SK-N-SH (cell line): ENCODE measurements at regions not wholly inside any gene's neighbourhood (a gene's known extent, or its start where the extent isn't known, plus 50 kb on each side); places are given as distances from the start of the nearest gene placed in this dataset.
A peak's percentile ranks its signal among the peaks of the same experiment; 100 is the strongest.
"Not testable (repeated sequence)": the region's sequence is repeated elsewhere in the genome, so short reads cannot be mapped to it uniquely, and the experiment has no call there.

Source experiments
- CTCF ChIA-PET: fragments of 300-600, 350-600 bp; formaldehyde crosslinking; extraction: SDS; loops from one replicate; lab custom pipeline; 2021; lab: Yijun Ruan, JAX
- POLR2A ChIA-PET: fragments of 350-600 bp; sonication (Branson Sonifier 250); formaldehyde crosslinking; extraction: SDS; loops from one replicate; lab custom pipeline; 2020; ENCODE audit warnings: antibody characterized with exemption, inconsistent platforms; lab: Yijun Ruan, JAX
- DNase-seq: peaks from one replicate; pipeline ENCODE4 v3.0.0; 2012
- H2AFZ ChIP-seq: fragments of 200-600 bp; sonication (generic); 2 replicates; pipeline ENCODE4 v1.8.1; 2016; ENCODE audit warnings: antibody characterized with exemption, mild to moderate bottlenecking, low read depth
- H3F3A ChIP-seq: fragments of 200-600 bp; sonication (generic); replicated peaks from 2 replicates; pipeline ENCODE3; 2016; ENCODE audit warnings: antibody characterized with exemption, mild to moderate bottlenecking; ENCODE audit not compliant: insufficient read depth
- H3K27ac ChIP-seq, 2 experiments: fragments of 200-500 bp in 1 of 2; fragments of 200-600 bp in 1 of 2; sonication (Bioruptor generic) in 1 of 2; sonication (generic), shearing (Covaris generic) in 1 of 2; 2 replicates each; pipeline versions ENCODE4 v1.5.1 to v1.6.1; 2014 to 2016; ENCODE audit warnings: low read depth in 2 of 2, inconsistent platforms in 1 of 2, low read length in 1 of 2, mild to moderate bottlenecking in 1 of 2, mixed read lengths in 1 of 2
- H3K27me3 ChIP-seq: fragments of 200-600 bp; sonication (generic), shearing (Covaris generic); 2 replicates; pipeline ENCODE4 v1.6.1; 2016; ENCODE audit warnings: mixed run types; ENCODE audit not compliant: insufficient read depth
- H3K36me3 ChIP-seq, 2 experiments: fragments of 200-500 bp in 1 of 2; fragments of 200-600 bp in 1 of 2; sonication (Bioruptor generic) in 1 of 2; sonication (generic) in 1 of 2; replicated peaks in 1 of 2; 2 replicates each; pipeline versions ENCODE3 to v1.5.1; 2014 to 2016; ENCODE audit warnings: low read length in 1 of 2, mild to moderate bottlenecking in 1 of 2; ENCODE audit not compliant: insufficient read depth in 2 of 2, control insufficient read depth in 1 of 2
- H3K4me1 ChIP-seq, 2 experiments: fragments of 200-500 bp in 1 of 2; fragments of 200-600 bp in 1 of 2; sonication (Bioruptor generic) in 1 of 2; sonication (generic), shearing (Covaris generic) in 1 of 2; 2 replicates each; pipeline versions ENCODE4 v1.5.1 to v1.6.1; 2014 to 2016; ENCODE audit warnings: low read depth in 1 of 2, low read length in 1 of 2, mixed run types in 1 of 2; ENCODE audit not compliant: insufficient read depth in 2 of 2, control insufficient read depth in 1 of 2
- H3K4me2 ChIP-seq: fragments of 200-600 bp; sonication (generic), shearing (Covaris generic); 2 replicates; pipeline ENCODE4 v1.6.1; 2017; ENCODE audit warnings: mixed run types
- H3K4me3 ChIP-seq, 2 experiments: fragments of 200-500 bp in 1 of 2; fragments of 200-600 bp in 1 of 2; sonication (Bioruptor generic) in 1 of 2; sonication (generic), shearing (Covaris generic) in 1 of 2; 2 replicates each; pipeline versions ENCODE4 v1.5.1 to v1.8.1; 2014 to 2016; ENCODE audit warnings: low read depth in 2 of 2, inconsistent platforms in 1 of 2, low read length in 1 of 2, mild to moderate bottlenecking in 1 of 2, mixed read lengths in 1 of 2, moderate library complexity in 1 of 2
- H3K79me2 ChIP-seq: fragments of 200-600 bp; sonication (generic); 2 replicates; pipeline ENCODE4 v1.8.1; 2017; ENCODE audit warnings: mild to moderate bottlenecking; ENCODE audit not compliant: insufficient read depth
- H3K9ac ChIP-seq: fragments of 200-600 bp; sonication (generic); 2 replicates; pipeline ENCODE4 v1.6.1; 2017; ENCODE audit warnings: mixed run types
- H3K9me2 ChIP-seq: fragments of 200-600 bp; sonication (generic); 2 replicates; pipeline ENCODE4 v1.6.1; 2017; ENCODE audit warnings: mixed run types
- H3K9me3 ChIP-seq: fragments of 200-600 bp; sonication (generic); 2 replicates; pipeline ENCODE4 v1.6.1; 2017; ENCODE audit warnings: mixed run types, mild to moderate bottlenecking, moderate library complexity
- H4K20me1 ChIP-seq: fragments of 200-600 bp; sonication (generic); 2 replicates; pipeline ENCODE4 v1.6.1; 2017; ENCODE audit warnings: mild to moderate bottlenecking, mixed run types; ENCODE audit not compliant: insufficient read depth
- CHD2 ChIP-seq: fragments of 150-350 bp; IDR thresholded peaks from 2 replicates; pipeline ENCODE4 v1.6.1; 2018; ENCODE audit warnings: low read length; ENCODE audit not compliant: partially characterized antibody
- ELF1 ChIP-seq: IDR thresholded peaks from 2 replicates; pipeline ENCODE4 v1.4.0; 2012
- GABPA ChIP-seq: IDR thresholded peaks from 2 replicates; pipeline ENCODE4 v1.4.0; 2012; ENCODE audit warnings: low read depth, mild to moderate bottlenecking
- IRF3 ChIP-seq: fragments of 150-350 bp; IDR thresholded peaks from 2 replicates; pipeline ENCODE4 v1.6.1; 2016; ENCODE audit warnings: mild to moderate bottlenecking, low read depth, low read length
- JUND ChIP-seq: IDR thresholded peaks from 2 replicates; pipeline ENCODE4 v1.4.0; 2012
- MAX ChIP-seq: IDR thresholded peaks from 2 replicates; pipeline ENCODE4 v1.4.0; 2012; ENCODE audit warnings: low read depth
- PBX3 ChIP-seq: IDR thresholded peaks from 2 replicates; pipeline ENCODE4; 2012
- RCOR1 ChIP-seq: fragments of 150-350 bp; IDR thresholded peaks from 2 replicates; pipeline ENCODE4 v1.6.1; 2017; ENCODE audit warnings: antibody characterized with exemption, low read length
- RFX5 ChIP-seq: IDR thresholded peaks from 2 replicates; pipeline ENCODE4 v1.6.1; 2012; ENCODE audit warnings: mild to moderate bottlenecking, improper control_type of control experiment, low read length
- RXRA ChIP-seq: IDR thresholded peaks from 2 replicates; pipeline ENCODE4 v1.4.0; 2012; ENCODE audit warnings: low read depth, mild to moderate bottlenecking, borderline replicate concordance
- TCF12 ChIP-seq: IDR thresholded peaks from 2 replicates; pipeline ENCODE4 v1.4.0; 2012
- USF2 ChIP-seq: fragments of 150-350 bp; IDR thresholded peaks from 2 replicates; pipeline ENCODE4 v1.6.1; 2017; ENCODE audit warnings: antibody characterized with exemption, low read length, low read depth, borderline replicate concordance
- YY1 ChIP-seq: IDR thresholded peaks from 2 replicates; pipeline ENCODE4 v1.4.0; 2012; ENCODE audit warnings: low read depth, mild to moderate bottlenecking
- ZBTB33 ChIP-seq: IDR thresholded peaks from 2 replicates; pipeline ENCODE4 v1.4.0; 2012; ENCODE audit warnings: low read depth, borderline replicate concordance
- WGBS: methylation state at CpG from one replicate; pipeline ENCODE4 v1.1.6; 2017; ENCODE audit warnings: low lambda C conversion rate; 5-methylcytosine and 5-hydroxymethylcytosine counted together

GRCh38 chr21:27026501-27026900, 59.6 kb upstream of the ADAMTS5 start:
- Histone ChIP-seq H3K4me2 (no peak overlapping the region), H3K27ac (no peak overlapping the region), H2AFZ (peak overlapping the region; percentile 73; the same call in 1 of the 2 replicates), H3K4me3 (no peak overlapping the region), H3K27me3 (no peaks in the 10 kb centered on the region), H3K4me1 (no peaks in the 10 kb centered on the region; a peak in 1 of 4 replicates), H4K20me1 (no peaks in the 10 kb centered on the region), H3K79me2 (no peaks in the 10 kb centered on the region), H3F3A (no peaks in the 10 kb centered on the region), H3K9me2 (no peaks in the 10 kb centered on the region), H3K9me3 (no peaks in the 10 kb centered on the region), H3K36me3 (no peaks in the 10 kb centered on the region), H3K9ac (no peak overlapping the region)
- POLR2A ChIA-PET = no interaction called here
- CTCF ChIA-PET = no interaction called here
- 42% methylated on average over 1 of the region's 1 CpG for WGBS
- DNase-seq = no peak
- TF ChIP-seq YY1 (no peak), RFX5 (no peak)

- H4K20me1 ChIP-seq, H3K4me2 ChIP-seq, H3K27me3 ChIP-seq, POLR2A ChIA-PET, H3K4me3 ChIP-seq, H3K27ac ChIP-seq, H3K36me3 ChIP-seq, H3K9me3 ChIP-seq, H3K79me2 ChIP-seq, H3K4me1 ChIP-seq, H3K9me2 ChIP-seq, H2AFZ ChIP-seq, CTCF ChIA-PET, H3F3A ChIP-seq, H3K9ac ChIP-seq, DNase-seq: not testable (repeated sequence)
- 82% methylated on average over 9 of the region's 10 CpGs for WGBS
Observed at GRCh38 chr21:27025708-27026107, 58.8 kb upstream of the ADAMTS5 start.

- H3K27ac ChIP-seq = no peak overlapping the region
- H3K79me2 ChIP-seq = no peaks in the 10 kb centered on the region
- 86% methylated on average over 1 of the region's 1 CpG for WGBS
- ChIA-PET POLR2A (no interaction called here), CTCF (no interaction called here)
- no peak overlapping the region for H2AFZ ChIP-seq
- H3K9me3 ChIP-seq = no peaks in the 10 kb centered on the region
- no peak overlapping the region for H3K4me3 ChIP-seq
- no peak for DNase-seq
- no peaks in the 10 kb centered on the region for H4K20me1 ChIP-seq
- no peaks in the 10 kb centered on the region for H3K27me3 ChIP-seq
- H3K4me1 ChIP-seq = no peaks in the 10 kb centered on the region; a peak in 1 of 4 replicates
- no peaks in the 10 kb centered on the region for H3K9me2 ChIP-seq
- H3K4me2 ChIP-seq = no peak overlapping the region
- TF ChIP-seq ZBTB33 (no peak), ELF1 (no peak), IRF3 (no peak), GABPA (no peak), MAX (no peak), USF2 (no peak), TCF12 (no peak), CHD2 (no peak), RXRA (no peak), JUND (no peak), PBX3 (no peak), RCOR1 (no peak)
- H3K9ac ChIP-seq = no peak overlapping the region
- no peaks in the 10 kb centered on the region for H3F3A ChIP-seq
- no peaks in the 10 kb centered on the region for H3K36me3 ChIP-seq
Observed at GRCh38 chr21:27024971-27025370, 58.1 kb upstream of the ADAMTS5 start.
